Pancreas (tissue), 10 donors: ENCODE measurements at regions not wholly inside any gene's neighbourhood (a gene's known extent, or its start where the extent isn't known, plus 50 kb on each side); places are given as distances from the start of the nearest gene placed in this dataset.

ENCODE experiments used
- ATAC-seq, 4 donors: fragments of 200-7000 bp; cut with Tn5 transposase; one replicate each; pipeline versions ENCODE4 v1.8.0 to v1.9.1; 2020; ENCODE audit warnings: mild to moderate bottlenecking in 4 of 4, moderate library complexity in 4 of 4
- DNase-seq, 6 donors: peaks; one replicate each; pipeline ENCODE4 v3.0.0-alpha.2; 2020
- FAIRE-seq: peaks from 2 replicates; lab custom pipeline; 2012; peaks lifted over from hg19 to GRCh38; lab: Jason Lieb, UNC
- H3K27ac ChIP-seq, 4 donors: fragments of 200-600 bp; sonication (generic); 1 replicate in 3 of 4; 2 replicates in 1 of 4; pipeline versions ENCODE4 v1.5.0 to v1.8.0; 2020
- H3K27me3 ChIP-seq, 4 donors: fragments of 200-600 bp; one replicate each; pipeline ENCODE4 v1.8.0; 2021
- H3K36me3 ChIP-seq, 3 donors: fragments of 200-600 bp; sonication (generic) in 1 of 3; one replicate each; pipeline versions ENCODE4 v1.5.0 to v1.8.0; 2020 to 2021
- H3K4me1 ChIP-seq, 3 donors: fragments of 200-600 bp; one replicate each; pipeline ENCODE4 v1.8.0; 2021
- H3K4me3 ChIP-seq, 4 donors: fragments of 200-600 bp; sonication (generic) in 2 of 4; one replicate each; pipeline versions ENCODE4 v1.5.0 to v1.8.0; 2020 to 2021
- H3K9me3 ChIP-seq, 4 donors: fragments of 200-600 bp; one replicate each; pipeline ENCODE4 v1.8.0; 2021
- WGBS, 2 donors: extraction: QIAGEN DNeasy Blood & Tissue Kit; methylation state at CpG; one replicate each; pipeline ENCODE4 v1.1.7; 2013; 5-methylcytosine and 5-hydroxymethylcytosine counted together
- intact Hi-C, 3 donors: fragments of 100-400 bp; cut with DNase I; formaldehyde crosslinking; loops; one replicate each; pipeline versions ENCODE4 v1.11.1 to v1.14.2; 2022
- TF ChIP-seq, protein P1 (sequence below), 4 donors: fragments of 200-600 bp; sonication (generic) in 3 of 4; IDR thresholded peaks; one replicate each; pipeline versions ENCODE4 v1.5.0 to v1.8.0; 2021; ENCODE audit warnings: antibody characterized with exemption in 4 of 4
- donor health status: healthy with polysubstance abuse.
- donor health status: DM: no; HTN: no; CAD: no; lungs with moderate emphysema.
- donor health status: DM: no; HTN: no; CAD: no.
- donor health status: control.
- donor health status: control.
- donor health status: Bipolar disorder and iron deficiency.
- donor health status: DM: yes; HTN: yes; CAD: no.
- donor health status: DM: no; HTN: no; CAD: no.
- donor health status: DM: no; HTN: no; CAD: no.
- donor health status: DM: yes; HTN: yes; CAD: no.

- TF ChIP-seq, protein P1, sequence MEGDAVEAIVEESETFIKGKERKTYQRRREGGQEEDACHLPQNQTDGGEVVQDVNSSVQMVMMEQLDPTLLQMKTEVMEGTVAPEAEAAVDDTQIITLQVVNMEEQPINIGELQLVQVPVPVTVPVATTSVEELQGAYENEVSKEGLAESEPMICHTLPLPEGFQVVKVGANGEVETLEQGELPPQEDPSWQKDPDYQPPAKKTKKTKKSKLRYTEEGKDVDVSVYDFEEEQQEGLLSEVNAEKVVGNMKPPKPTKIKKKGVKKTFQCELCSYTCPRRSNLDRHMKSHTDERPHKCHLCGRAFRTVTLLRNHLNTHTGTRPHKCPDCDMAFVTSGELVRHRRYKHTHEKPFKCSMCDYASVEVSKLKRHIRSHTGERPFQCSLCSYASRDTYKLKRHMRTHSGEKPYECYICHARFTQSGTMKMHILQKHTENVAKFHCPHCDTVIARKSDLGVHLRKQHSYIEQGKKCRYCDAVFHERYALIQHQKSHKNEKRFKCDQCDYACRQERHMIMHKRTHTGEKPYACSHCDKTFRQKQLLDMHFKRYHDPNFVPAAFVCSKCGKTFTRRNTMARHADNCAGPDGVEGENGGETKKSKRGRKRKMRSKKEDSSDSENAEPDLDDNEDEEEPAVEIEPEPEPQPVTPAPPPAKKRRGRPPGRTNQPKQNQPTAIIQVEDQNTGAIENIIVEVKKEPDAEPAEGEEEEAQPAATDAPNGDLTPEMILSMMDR (IDR thresholded peaks at IDR 0.05): no peak
- Histone ChIP-seq H3K4me3 (peak overlapping the region in 1 of 4 donors; percentile 8), H3K36me3 (no peaks in the 10 kb centered on the region), H3K27me3 (no peaks in the 10 kb centered on the region), H3K4me1 (peaks cover 0 to 9% (median 0%) of the 10 kb centered on the region in 3 donors), H3K9me3 (no peaks in the 10 kb centered on the region), H3K27ac (peak overlapping the region in 2 of 4 donors; percentile 9 to 53)
- ATAC-seq: peak; percentile 81 to 96 (median 93)
- 10 to 13% methylated on average over 6 of the region's 6 CpGs for WGBS, 2 donors
- peak in 3 of 6 donors; percentile 20 to 70 (median 32) for DNase-seq
- no peak for FAIRE-seq
- intact Hi-C loops: no loop called here
Observed at GRCh38 chr4:81635739-81636138, 164.0 kb upstream of the RASGEF1B start.

DNA sequence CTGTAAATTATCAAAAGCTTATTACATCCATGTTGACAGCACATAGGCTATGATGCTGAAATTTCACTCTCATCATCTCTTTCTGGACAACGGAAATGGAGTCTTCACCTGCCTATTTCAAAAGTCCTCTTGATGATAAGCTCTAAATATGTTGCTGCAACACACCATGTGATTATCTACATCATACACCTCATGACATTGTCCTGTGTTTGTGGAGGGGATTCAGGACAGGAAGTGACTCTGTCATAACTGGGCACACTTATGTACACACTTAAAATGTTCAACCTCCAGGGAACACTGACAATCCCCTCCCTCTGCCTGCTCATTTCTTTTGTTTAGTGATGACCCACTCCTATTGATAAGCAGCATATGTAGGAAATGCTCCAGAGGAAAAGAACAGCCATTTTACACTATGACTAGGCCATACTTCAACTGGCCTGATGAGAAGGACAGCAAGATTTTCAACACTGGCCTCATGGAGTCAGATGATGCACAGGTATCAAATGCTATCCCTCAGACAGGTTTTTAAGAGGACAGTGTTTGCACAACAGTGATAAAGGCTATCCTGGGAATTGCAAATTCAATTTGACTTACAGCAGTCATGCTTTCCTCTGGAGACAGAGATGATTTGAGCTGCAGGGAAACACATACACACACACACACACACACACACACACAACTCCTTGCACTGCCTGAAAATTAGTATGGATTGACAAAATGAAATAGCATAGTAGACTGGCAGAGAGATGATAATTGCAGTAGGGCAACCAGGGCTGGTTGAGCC is 163.3 kb upstream of the RASGEF1B start:
- Histone ChIP-seq H3K27me3 (no peaks in the 10 kb centered on the region), H3K4me1 (peaks cover 0 to 9% (median 0%) of the 10 kb centered on the region in 3 donors), H3K27ac (peak overlapping the region in 1 of 4 donors; percentile 9), H3K36me3 (no peaks in the 10 kb centered on the region), H3K4me3 (no peak overlapping the region), H3K9me3 (no peaks in the 10 kb centered on the region)
- TF ChIP-seq, protein P1 (IDR thresholded peaks at IDR 0.05): no peak
- intact Hi-C loops: no loop called here
- DNase-seq (no peak), FAIRE-seq (no peak), ATAC-seq (peak in 1 of 4 donors; percentile 12)
- WGBS, 2 donors: 79 to 83% methylated on average over 1 of the region's 1 CpG

DNA sequence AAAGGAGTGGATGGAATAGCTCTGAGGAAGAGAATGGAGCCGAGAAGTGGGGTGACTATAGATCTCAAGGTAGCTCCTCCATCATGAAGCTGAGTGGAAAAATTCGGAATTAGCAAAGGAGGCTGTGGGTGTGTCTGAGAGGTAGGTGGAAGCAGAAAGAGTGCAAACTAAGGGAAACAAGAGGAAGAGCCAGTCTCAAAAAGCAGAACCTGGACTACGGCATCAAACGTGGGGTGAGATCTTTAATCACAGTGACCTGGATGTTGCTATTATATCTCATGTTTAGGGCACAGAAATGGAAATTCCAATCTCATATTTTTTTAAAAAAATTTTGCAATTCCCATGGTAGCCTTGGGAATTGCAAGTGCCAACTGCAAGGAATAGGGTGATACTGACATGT is 162.5 kb upstream of the RASGEF1B start:
- H3K4me3 ChIP-seq: no peak overlapping the region
- H3K27me3 ChIP-seq: no peaks in the 10 kb centered on the region
- intact Hi-C loops: no loop called here
- H3K4me1 ChIP-seq: peaks cover 0 to 9% (median 0%) of the 10 kb centered on the region in 3 donors
- 82 to 88% methylated on average over 4 of the region's 4 CpGs for WGBS, 2 donors
- FAIRE-seq (no peak), DNase-seq (no peak), ATAC-seq (no peak)
- H3K36me3 ChIP-seq: no peaks in the 10 kb centered on the region
- no peaks in the 10 kb centered on the region for H3K9me3 ChIP-seq
- H3K27ac ChIP-seq: no peak overlapping the region
- TF ChIP-seq, protein P1 (IDR thresholded peaks at IDR 0.05): no peak

- intact Hi-C loops: no loop called here
- WGBS, 2 donors: 59 to 64% methylated on average over 9 of the region's 9 CpGs
- Histone ChIP-seq H3K9me3 (no peaks in the 10 kb centered on the region), H3K4me1 (peaks cover 0 to 9% (median 0%) of the 10 kb centered on the region in 3 donors), H3K36me3 (no peaks in the 10 kb centered on the region), H3K4me3 (no peak overlapping the region), H3K27ac (no peak overlapping the region), H3K27me3 (no peaks in the 10 kb centered on the region)
- DNase-seq (no peak), FAIRE-seq (no peak), ATAC-seq (no peak)
- TF ChIP-seq, protein P1 (IDR thresholded peaks at IDR 0.05): no peak
Observed at GRCh38 chr4:81632581-81633299, 161.0 kb upstream of the RASGEF1B start.
